ENCODE measurements at regions not wholly inside any gene's neighbourhood (a gene's known extent, or its start where the extent isn't known, plus 50 kb on each side); places are given as distances from the start of the nearest gene placed in this dataset.

- TF ChIP-seq, protein P1, sequence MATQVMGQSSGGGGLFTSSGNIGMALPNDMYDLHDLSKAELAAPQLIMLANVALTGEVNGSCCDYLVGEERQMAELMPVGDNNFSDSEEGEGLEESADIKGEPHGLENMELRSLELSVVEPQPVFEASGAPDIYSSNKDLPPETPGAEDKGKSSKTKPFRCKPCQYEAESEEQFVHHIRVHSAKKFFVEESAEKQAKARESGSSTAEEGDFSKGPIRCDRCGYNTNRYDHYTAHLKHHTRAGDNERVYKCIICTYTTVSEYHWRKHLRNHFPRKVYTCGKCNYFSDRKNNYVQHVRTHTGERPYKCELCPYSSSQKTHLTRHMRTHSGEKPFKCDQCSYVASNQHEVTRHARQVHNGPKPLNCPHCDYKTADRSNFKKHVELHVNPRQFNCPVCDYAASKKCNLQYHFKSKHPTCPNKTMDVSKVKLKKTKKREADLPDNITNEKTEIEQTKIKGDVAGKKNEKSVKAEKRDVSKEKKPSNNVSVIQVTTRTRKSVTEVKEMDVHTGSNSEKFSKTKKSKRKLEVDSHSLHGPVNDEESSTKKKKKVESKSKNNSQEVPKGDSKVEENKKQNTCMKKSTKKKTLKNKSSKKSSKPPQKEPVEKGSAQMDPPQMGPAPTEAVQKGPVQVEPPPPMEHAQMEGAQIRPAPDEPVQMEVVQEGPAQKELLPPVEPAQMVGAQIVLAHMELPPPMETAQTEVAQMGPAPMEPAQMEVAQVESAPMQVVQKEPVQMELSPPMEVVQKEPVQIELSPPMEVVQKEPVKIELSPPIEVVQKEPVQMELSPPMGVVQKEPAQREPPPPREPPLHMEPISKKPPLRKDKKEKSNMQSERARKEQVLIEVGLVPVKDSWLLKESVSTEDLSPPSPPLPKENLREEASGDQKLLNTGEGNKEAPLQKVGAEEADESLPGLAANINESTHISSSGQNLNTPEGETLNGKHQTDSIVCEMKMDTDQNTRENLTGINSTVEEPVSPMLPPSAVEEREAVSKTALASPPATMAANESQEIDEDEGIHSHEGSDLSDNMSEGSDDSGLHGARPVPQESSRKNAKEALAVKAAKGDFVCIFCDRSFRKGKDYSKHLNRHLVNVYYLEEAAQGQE (IDR thresholded peaks at IDR 0.05; ENCODE audit: insufficient read depth in 1 of 2, low read depth in 2 of 2, low read length in 2 of 2), result no peak
- no peak for TF ChIP-seq POLR2AphosphoS5 (IDR thresholded peaks at IDR 0.05; ENCODE audit: low read depth, low read length)
- TF ChIP-seq FOXP2 (optimal IDR thresholded peaks at IDR 0.05; ENCODE audit: borderline replicate concordance, extremely low read depth, extremely low read length, insufficient read depth), result no peak
Measured at GRCh38 chr6:66094615-66095014, 387.6 kb upstream of the EYS start.
